ENCODE measurements at regions not wholly inside any gene's neighbourhood (a gene's known extent, or its start where the extent isn't known, plus 50 kb on each side); places are given as distances from the start of the nearest gene placed in this dataset.

DNA sequence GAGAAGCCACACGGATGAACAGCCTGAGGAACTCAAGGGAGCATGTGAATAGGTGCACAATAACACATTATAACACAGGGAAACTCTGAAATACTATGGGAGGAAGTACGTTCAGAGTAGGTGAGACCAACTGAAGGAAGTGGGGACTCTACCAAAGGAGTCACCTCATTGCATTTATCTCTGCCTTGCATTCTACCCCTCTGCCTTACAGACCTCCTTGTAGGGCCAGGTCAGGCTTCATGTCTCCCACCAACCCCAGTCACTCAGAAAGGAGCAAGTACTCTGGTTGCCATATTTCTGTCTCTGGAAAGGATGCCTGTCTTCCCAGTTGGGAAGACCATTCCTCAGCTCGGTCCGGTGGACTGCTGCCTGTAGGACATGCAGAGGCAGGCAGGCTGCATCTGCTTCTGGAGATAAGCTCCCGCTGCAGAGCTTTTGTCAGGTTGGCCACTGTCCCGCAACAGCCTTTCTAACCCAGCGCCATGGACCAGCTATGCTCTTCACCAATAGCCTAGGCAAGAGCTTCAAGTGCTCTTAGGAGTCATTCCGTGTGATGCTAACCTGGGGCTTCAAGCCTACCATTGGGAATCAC is 51.6 kb upstream of the ASIP start:
- Histone ChIP-seq H4K8ac (ENCODE audit: low read length) (no peak overlapping the region), H2BK12ac (ENCODE audit: low read length in 2 of 2) (no peak overlapping the region), H3K18ac (ENCODE audit: low read depth in 1 of 2, low read length in 2 of 2) (no peak overlapping the region), H3K14ac (ENCODE audit: low read length in 2 of 2) (no peak overlapping the region), H4K91ac (ENCODE audit: low read length) (no peak overlapping the region), H3K9me3 (ENCODE audit: control insufficient read depth, low read length) (no peaks in the 10 kb centered on the region), H3K4ac (ENCODE audit: low read depth in 1 of 2, low read length in 2 of 2) (no peak overlapping the region), H2AFZ (ENCODE audit: low read depth, low read length) (no peak overlapping the region), H2AK5ac (ENCODE audit: low read length, severe bottlenecking) (no peak overlapping the region), H3K9ac (ENCODE audit: low read length) (no peak overlapping the region), H3K27ac (ENCODE audit: low read length, poor library complexity, severe bottlenecking) (no peak overlapping the region), H2BK5ac (ENCODE audit: low read depth, low read length, poor library complexity, severe bottlenecking) (no peak overlapping the region), H3K4me3 (ENCODE audit: insufficient read depth in 1 of 2, low read depth in 1 of 2, low read length in 2 of 2) (no peak overlapping the region), H3K36me3 (ENCODE audit: control insufficient read depth in 1 of 2, insufficient read depth in 2 of 2, low read depth in 1 of 2, low read length in 2 of 2) (no peaks in the 10 kb centered on the region), H3K27me3 (ENCODE audit: control insufficient read depth in 1 of 2, insufficient read depth in 1 of 2, low read length in 2 of 2) (peaks cover 18 to 42% of the 10 kb centered on the region in 2 experiments), H3K23ac (ENCODE audit: low read length in 2 of 2) (no peak overlapping the region), H3K79me1 (replicated peaks; ENCODE audit: low read length, poor library complexity, severe bottlenecking) (no peaks in the 10 kb centered on the region), H3K4me2 (ENCODE audit: low read length, poor library complexity, severe bottlenecking) (no peak overlapping the region), H2BK120ac (ENCODE audit: low read depth, low read length) (no peak overlapping the region), H3K4me1 (ENCODE audit: control insufficient read depth, insufficient read depth, low read depth, low read length) (no peaks in the 10 kb centered on the region), H2BK15ac (ENCODE audit: low read depth, poor library complexity, severe bottlenecking) (no peak overlapping the region)
- DNase-seq: no peak
- WGBS: 92% methylated on average over 7 of the region's 8 CpGs

DNA sequence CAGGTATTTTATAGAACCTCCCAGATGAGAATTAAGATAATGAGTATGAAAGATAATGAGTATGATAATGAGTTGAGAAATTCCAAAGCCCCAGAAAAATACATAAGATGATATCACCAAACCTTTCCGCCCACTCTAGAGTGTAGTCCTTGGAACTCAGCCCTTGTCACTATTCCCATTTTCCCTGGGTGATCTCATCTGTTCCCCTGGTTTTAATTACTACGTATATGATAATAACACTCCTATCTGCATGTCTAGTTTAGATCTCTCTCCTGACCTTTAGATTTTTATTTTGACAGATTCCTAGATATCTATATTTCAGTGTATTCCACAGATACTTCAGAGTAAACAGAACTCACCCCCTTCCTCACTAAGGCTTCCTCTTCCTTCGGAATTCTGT is 51.0 kb upstream of the ASIP start:
- H3K36me3 ChIP-seq (ENCODE audit: control insufficient read depth in 1 of 2, insufficient read depth in 2 of 2, low read depth in 1 of 2, low read length in 2 of 2): no peaks in the 10 kb centered on the region
- peaks cover 20 to 48% of the 10 kb centered on the region in 2 experiments for H3K27me3 ChIP-seq (ENCODE audit: control insufficient read depth in 1 of 2, insufficient read depth in 1 of 2, low read length in 2 of 2)
- H2AK5ac ChIP-seq (ENCODE audit: low read length, severe bottlenecking): no peak overlapping the region
- H4K91ac ChIP-seq (ENCODE audit: low read length): no peak overlapping the region
- H2BK15ac ChIP-seq (ENCODE audit: low read depth, poor library complexity, severe bottlenecking): no peak overlapping the region
- WGBS: 60% methylated on average over 3 of the region's 3 CpGs
- no peak overlapping the region for H3K27ac ChIP-seq (ENCODE audit: low read length, poor library complexity, severe bottlenecking)
- no peak for DNase-seq
- H3K79me1 ChIP-seq (replicated peaks; ENCODE audit: low read length, poor library complexity, severe bottlenecking): no peaks in the 10 kb centered on the region
- no peaks in the 10 kb centered on the region for H3K9me3 ChIP-seq (ENCODE audit: control insufficient read depth, low read length)
- H3K4me1 ChIP-seq (ENCODE audit: control insufficient read depth, insufficient read depth, low read depth, low read length): no peaks in the 10 kb centered on the region
- H2BK12ac ChIP-seq (ENCODE audit: low read length in 2 of 2): no peak overlapping the region
- H3K18ac ChIP-seq (ENCODE audit: low read depth in 1 of 2, low read length in 2 of 2): no peak overlapping the region
- no peak overlapping the region for H3K4me2 ChIP-seq (ENCODE audit: low read length, poor library complexity, severe bottlenecking)
- H2AFZ ChIP-seq (ENCODE audit: low read depth, low read length): no peak overlapping the region
- no peak overlapping the region for H3K4me3 ChIP-seq (ENCODE audit: insufficient read depth in 1 of 2, low read depth in 1 of 2, low read length in 2 of 2)
- H4K8ac ChIP-seq (ENCODE audit: low read length): no peak overlapping the region
- H3K4ac ChIP-seq (ENCODE audit: low read depth in 1 of 2, low read length in 2 of 2): no peak overlapping the region
- no peak overlapping the region for H3K14ac ChIP-seq (ENCODE audit: low read length in 2 of 2)
- H2BK120ac ChIP-seq (ENCODE audit: low read depth, low read length): no peak overlapping the region
- H2BK5ac ChIP-seq (ENCODE audit: low read depth, low read length, poor library complexity, severe bottlenecking): no peak overlapping the region
- peak overlapping the region; percentile 52 for H3K9ac ChIP-seq (ENCODE audit: low read length)
- H3K23ac ChIP-seq (ENCODE audit: low read length in 2 of 2): no peak overlapping the region

DNA sequence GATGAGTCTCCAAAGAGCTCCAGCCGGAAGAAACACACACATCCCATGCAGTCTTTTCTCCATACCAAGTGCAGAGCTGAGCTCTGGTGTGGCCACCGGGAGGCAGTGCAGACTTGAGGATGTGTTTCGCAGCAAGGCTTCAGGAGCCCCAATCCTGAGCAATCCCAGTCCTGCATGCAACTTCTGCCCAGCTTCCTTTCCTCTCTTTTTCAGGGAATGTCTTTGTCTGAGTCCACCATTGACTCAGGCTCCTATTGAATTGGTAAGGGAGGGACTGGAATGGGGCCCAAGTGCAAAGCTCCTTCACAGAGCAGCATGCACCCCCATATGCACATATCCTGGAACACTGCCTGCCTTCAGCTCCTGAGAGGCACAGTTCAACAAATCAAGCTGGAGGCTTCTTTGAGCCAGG is 50.5 kb upstream of the ASIP start:
- H3K4me2 ChIP-seq (ENCODE audit: low read length, poor library complexity, severe bottlenecking): no peak overlapping the region
- DNase-seq: peak; percentile 83
- peaks cover 18 to 49% of the 10 kb centered on the region in 2 experiments for H3K27me3 ChIP-seq (ENCODE audit: control insufficient read depth in 1 of 2, insufficient read depth in 1 of 2, low read length in 2 of 2)
- no peak overlapping the region for H3K27ac ChIP-seq (ENCODE audit: low read length, poor library complexity, severe bottlenecking)
- H4K8ac ChIP-seq (ENCODE audit: low read length): no peak overlapping the region
- H3K4me3 ChIP-seq (ENCODE audit: insufficient read depth in 1 of 2, low read depth in 1 of 2, low read length in 2 of 2): no peak overlapping the region
- no peak overlapping the region for H2AK5ac ChIP-seq (ENCODE audit: low read length, severe bottlenecking)
- under 1% methylated on average over 3 of the region's 3 CpGs for WGBS
- no peak overlapping the region for H3K14ac ChIP-seq (ENCODE audit: low read length in 2 of 2)
- no peak overlapping the region for H3K18ac ChIP-seq (ENCODE audit: low read depth in 1 of 2, low read length in 2 of 2)
- H4K91ac ChIP-seq (ENCODE audit: low read length): no peak overlapping the region
- H2BK120ac ChIP-seq (ENCODE audit: low read depth, low read length): no peak overlapping the region
- no peak overlapping the region for H2AFZ ChIP-seq (ENCODE audit: low read depth, low read length)
- no peaks in the 10 kb centered on the region for H3K4me1 ChIP-seq (ENCODE audit: control insufficient read depth, insufficient read depth, low read depth, low read length)
- H3K4ac ChIP-seq (ENCODE audit: low read depth in 1 of 2, low read length in 2 of 2): no peak overlapping the region
- no peak overlapping the region for H2BK12ac ChIP-seq (ENCODE audit: low read length in 2 of 2)
- H3K9ac ChIP-seq (ENCODE audit: low read length): peak overlapping the region; percentile 52
- no peaks in the 10 kb centered on the region for H3K36me3 ChIP-seq (ENCODE audit: control insufficient read depth in 1 of 2, insufficient read depth in 2 of 2, low read depth in 1 of 2, low read length in 2 of 2)
- H3K79me1 ChIP-seq (replicated peaks; ENCODE audit: low read length, poor library complexity, severe bottlenecking): no peaks in the 10 kb centered on the region
- H3K9me3 ChIP-seq (ENCODE audit: control insufficient read depth, low read length): no peaks in the 10 kb centered on the region
- H2BK5ac ChIP-seq (ENCODE audit: low read depth, low read length, poor library complexity, severe bottlenecking): no peak overlapping the region
- H2BK15ac ChIP-seq (ENCODE audit: low read depth, poor library complexity, severe bottlenecking): no peak overlapping the region
- no peak overlapping the region for H3K23ac ChIP-seq (ENCODE audit: low read length in 2 of 2)
